AG09319 (cell line): ENCODE measurements at regions not wholly inside any gene's neighbourhood (a gene's known extent, or its start where the extent isn't known, plus 50 kb on each side); places are given as distances from the start of the nearest gene placed in this dataset.

Experiments used
- DNase-seq: peaks from one replicate; pipeline ENCODE4 v3.0.0-alpha.2; 2010; ENCODE audit warnings: low read depth; ENCODE audit errors: extremely low read depth
- CTCF ChIP-seq: IDR thresholded peaks from 2 replicates; pipeline ENCODE4 v1.5.1; 2011; ENCODE audit warnings: low read depth, mild to moderate bottlenecking, inconsistent platforms, low read length, moderate library complexity

- no peak for DNase-seq
- TF ChIP-seq CTCF, result no peak
Measured at GRCh38 chr9:34797367-34797766, 87.4 kb upstream of the CCL21 start.

- no peak for DNase-seq
- TF ChIP-seq CTCF, result no peak
Measured at GRCh38 chr9:34796924-34797323, 87.0 kb upstream of the CCL21 start.

GRCh38 chr9:34793428-34793827 lies 83.5 kb upstream of the CCL21 start:
- no peak for TF ChIP-seq CTCF
- no peak for DNase-seq

GRCh38 chr9:34783951-34784487 lies 74.1 kb upstream of the CCL21 start:
- no peak for DNase-seq
- no peak for TF ChIP-seq CTCF

GRCh38 chr9:34782372-34782771 lies 72.4 kb upstream of the CCL21 start:
- no peak for TF ChIP-seq CTCF
- no peak for DNase-seq

- TF ChIP-seq CTCF, result no peak
- DNase-seq, result no peak
Measured at GRCh38 chr9:34777666-34778065, 67.7 kb upstream of the CCL21 start.

- DNase-seq, result no peak
- no peak for TF ChIP-seq CTCF
Measured at GRCh38 chr9:34773955-34774354, 64.0 kb upstream of the CCL21 start.
